Mesenchymal stem cell (in vitro differentiated cells and primary cell): ENCODE measurements at regions not wholly inside any gene's neighbourhood (a gene's known extent, or its start where the extent isn't known, plus 50 kb on each side); places are given as distances from the start of the nearest gene placed in this dataset.

ENCODE experiments used
- DNase-seq: peaks from one replicate; pipeline ENCODE4 v3.0.0-alpha.2; 2013
- H2AFZ ChIP-seq: one replicate; pipeline ENCODE4 v1.6.1; 2013; ENCODE audit warnings: low read depth, mild to moderate bottlenecking, control low read depth, inconsistent platforms, low read length, moderate library complexity
- H2AK5ac ChIP-seq: 2 replicates; pipeline ENCODE4 v1.6.1; 2013; ENCODE audit warnings: low read length, moderate library complexity, mild to moderate bottlenecking, inconsistent platforms; ENCODE audit not compliant: severe bottlenecking
- H2BK120ac ChIP-seq: one replicate; pipeline ENCODE4 v1.6.1; 2013; ENCODE audit warnings: low read depth, mild to moderate bottlenecking, inconsistent platforms, low read length, moderate library complexity
- H2BK12ac ChIP-seq, 2 experiments: one replicate each; pipeline ENCODE4 v1.6.1; 2013; ENCODE audit warnings: inconsistent platforms in 2 of 2, low read length in 2 of 2, mild to moderate bottlenecking in 2 of 2, moderate library complexity in 2 of 2, control low read depth in 1 of 2
- H2BK15ac ChIP-seq: one replicate; pipeline ENCODE4 v1.6.1; 2013; ENCODE audit warnings: mild to moderate bottlenecking, low read depth, inconsistent platforms; ENCODE audit not compliant: poor library complexity, severe bottlenecking
- H2BK5ac ChIP-seq: 2 replicates; pipeline ENCODE4 v1.6.1; 2013; ENCODE audit warnings: low read depth, mild to moderate bottlenecking, low read length, control low read depth, inconsistent platforms; ENCODE audit not compliant: poor library complexity, severe bottlenecking
- H3K14ac ChIP-seq, 2 experiments: one replicate each; pipeline ENCODE4 v1.6.1; 2013; ENCODE audit warnings: inconsistent platforms in 2 of 2, low read length in 2 of 2, control low read depth in 1 of 2, mild to moderate bottlenecking in 1 of 2, moderate library complexity in 1 of 2
- H3K18ac ChIP-seq, 2 experiments: one replicate each; pipeline ENCODE4 v1.6.1; 2013; ENCODE audit warnings: inconsistent platforms in 2 of 2, low read length in 2 of 2, control low read depth in 1 of 2, low read depth in 1 of 2, mild to moderate bottlenecking in 1 of 2
- H3K23ac ChIP-seq, 2 experiments: one replicate each; pipeline ENCODE4 v1.6.1; 2013; ENCODE audit warnings: inconsistent platforms in 2 of 2, low read length in 2 of 2, mild to moderate bottlenecking in 2 of 2, moderate library complexity in 2 of 2, control low read depth in 1 of 2
- H3K27ac ChIP-seq: 2 replicates; pipeline ENCODE4 v1.5.1; 2013; ENCODE audit warnings: mild to moderate bottlenecking, moderate library complexity, low read length, control low read depth, inconsistent platforms; ENCODE audit not compliant: poor library complexity, severe bottlenecking
- H3K27me3 ChIP-seq, 2 experiments: 2 replicates each; pipeline versions ENCODE4 v1.6.1 to v1.7.0; 2013; ENCODE audit warnings: low read length in 2 of 2, mild to moderate bottlenecking in 2 of 2, moderate library complexity in 2 of 2, control low read depth in 1 of 2, inconsistent platforms in 1 of 2; ENCODE audit not compliant: control insufficient read depth in 1 of 2, insufficient read depth in 1 of 2
- H3K36me3 ChIP-seq, 2 experiments: 2 replicates each; pipeline versions ENCODE4 v1.6.1 to v1.7.0; 2013; ENCODE audit warnings: low read length in 2 of 2, control low read depth in 1 of 2, inconsistent platforms in 1 of 2, low read depth in 1 of 2, mild to moderate bottlenecking in 1 of 2; ENCODE audit not compliant: insufficient read depth in 2 of 2, control insufficient read depth in 1 of 2
- H3K4ac ChIP-seq, 2 experiments: one replicate each; pipeline ENCODE4 v1.6.1; 2013; ENCODE audit warnings: inconsistent platforms in 2 of 2, low read length in 2 of 2, mild to moderate bottlenecking in 2 of 2, moderate library complexity in 2 of 2, control low read depth in 1 of 2, low read depth in 1 of 2
- H3K4me1 ChIP-seq: 2 replicates; pipeline ENCODE4 v1.6.1; 2013; ENCODE audit warnings: low read depth, low read length, control low read depth; ENCODE audit not compliant: control insufficient read depth, insufficient read depth
- H3K4me2 ChIP-seq: 2 replicates; pipeline ENCODE4 v1.6.1; 2013; ENCODE audit warnings: low read length, mild to moderate bottlenecking, inconsistent platforms; ENCODE audit not compliant: poor library complexity, severe bottlenecking
- H3K4me3 ChIP-seq, 2 experiments: 2 replicates each; pipeline versions ENCODE4 v1.5.1 to v1.7.0; 2013; ENCODE audit warnings: low read length in 2 of 2, mild to moderate bottlenecking in 2 of 2, control low read depth in 1 of 2, low read depth in 1 of 2; ENCODE audit not compliant: insufficient read depth in 1 of 2
- H3K79me1 ChIP-seq: replicated peaks from 2 replicates; pipeline ENCODE4 v1.6.1; 2013; ENCODE audit warnings: mild to moderate bottlenecking, control low read depth, low read length, inconsistent platforms; ENCODE audit not compliant: poor library complexity, severe bottlenecking
- H3K9ac ChIP-seq: 2 replicates; pipeline ENCODE4 v1.7.0; 2013; ENCODE audit warnings: mild to moderate bottlenecking, low read length, moderate library complexity
- H3K9me3 ChIP-seq: 2 replicates; pipeline ENCODE4 v1.7.0; 2013; ENCODE audit warnings: mild to moderate bottlenecking, low read length; ENCODE audit not compliant: control insufficient read depth
- H4K8ac ChIP-seq: one replicate; pipeline ENCODE4 v1.6.1; 2013; ENCODE audit warnings: inconsistent platforms, mild to moderate bottlenecking, low read length, moderate library complexity
- H4K91ac ChIP-seq: one replicate; pipeline ENCODE4 v1.6.1; 2013; ENCODE audit warnings: mild to moderate bottlenecking, low read length, inconsistent platforms
- WGBS: methylation state at CpG from one replicate; pipeline ENCODE4 v1.1.7; 2013; ENCODE audit warnings: mixed read lengths; 5-methylcytosine and 5-hydroxymethylcytosine counted together

- WGBS = 0% methylated on average over 1 of the region's 2 CpGs
- H3K14ac ChIP-seq = no peak overlapping the region
These were observed 379.8 kb downstream of the DCAF12L2 start for GRCh38 chrX:125786316-125786715.

GRCh38 chrX:125791787-125792186 is 374.3 kb downstream of the DCAF12L2 start:
- no peak overlapping the region for H2BK5ac ChIP-seq
- no peak overlapping the region for H2AK5ac ChIP-seq
- no peaks in the 10 kb centered on the region for H3K4me1 ChIP-seq
- H3K23ac ChIP-seq = no peak overlapping the region
- H4K91ac ChIP-seq = no peak overlapping the region
- H3K27ac ChIP-seq = no peak overlapping the region
- no peak overlapping the region for H2BK12ac ChIP-seq
- no peaks in the 10 kb centered on the region for H3K27me3 ChIP-seq
- H3K36me3 ChIP-seq = no peaks in the 10 kb centered on the region
- H3K9ac ChIP-seq = no peak overlapping the region
- no peak overlapping the region for H2BK15ac ChIP-seq
- H2BK120ac ChIP-seq = no peak overlapping the region
- no peak overlapping the region for H3K18ac ChIP-seq
- H2AFZ ChIP-seq = no peak overlapping the region
- WGBS = 69% methylated on average over 2 of the region's 4 CpGs
- H3K4me2 ChIP-seq = no peak overlapping the region
- no peaks in the 10 kb centered on the region for H3K79me1 ChIP-seq
- no peak overlapping the region for H3K4ac ChIP-seq
- no peak overlapping the region for H4K8ac ChIP-seq
- H3K14ac ChIP-seq = no peak overlapping the region
- DNase-seq = no peak
- H3K9me3 ChIP-seq = no peaks in the 10 kb centered on the region
- H3K4me3 ChIP-seq = no peak overlapping the region

More at GRCh38 chrX:125786316-125786715, 379.8 kb downstream of the DCAF12L2 start:
- no peak overlapping the region for H2BK5ac ChIP-seq
- H3K23ac ChIP-seq = no peak overlapping the region
- no peak overlapping the region for H3K4ac ChIP-seq
- H3K18ac ChIP-seq = no peak overlapping the region
- no peaks in the 10 kb centered on the region for H3K27me3 ChIP-seq
- H2BK15ac ChIP-seq = no peak overlapping the region
- no peaks in the 10 kb centered on the region for H3K36me3 ChIP-seq
- H4K8ac ChIP-seq = no peak overlapping the region
- no peak overlapping the region for H3K9ac ChIP-seq
- H4K91ac ChIP-seq = no peak overlapping the region
- H2AFZ ChIP-seq = no peak overlapping the region
- no peaks in the 10 kb centered on the region for H3K9me3 ChIP-seq
- H2AK5ac ChIP-seq = no peak overlapping the region
- no peak overlapping the region for H3K4me2 ChIP-seq
- H3K79me1 ChIP-seq = no peaks in the 10 kb centered on the region
- no peaks in the 10 kb centered on the region for H3K4me1 ChIP-seq
- no peak overlapping the region for H2BK12ac ChIP-seq
- no peak overlapping the region for H3K4me3 ChIP-seq
- no peak overlapping the region for H3K27ac ChIP-seq
- no peak overlapping the region for H2BK120ac ChIP-seq
- no peak for DNase-seq

- Histone ChIP-seq H3K9me3 (no peaks in the 10 kb centered on the region), H3K4me2 (no peak overlapping the region), H3K18ac (no peak overlapping the region), H2BK12ac (no peak overlapping the region), H3K9ac (no peak overlapping the region), H4K91ac (no peak overlapping the region), H3K27ac (no peak overlapping the region), H2BK120ac (no peak overlapping the region), H3K4ac (no peak overlapping the region), H3K79me1 (no peaks in the 10 kb centered on the region), H2BK5ac (no peak overlapping the region), H2AK5ac (no peak overlapping the region), H3K36me3 (no peaks in the 10 kb centered on the region), H3K14ac (no peak overlapping the region), H3K4me1 (no peaks in the 10 kb centered on the region), H2BK15ac (no peak overlapping the region), H4K8ac (no peak overlapping the region), H3K27me3 (no peaks in the 10 kb centered on the region), H3K23ac (no peak overlapping the region), H3K4me3 (no peak overlapping the region), H2AFZ (no peak overlapping the region)
- WGBS = 41% methylated on average over 3 of the region's 4 CpGs
- no peak for DNase-seq
These were observed 355.2 kb downstream of the DCAF12L2 start for GRCh38 chrX:125810856-125811255.

GRCh38 chrX:125826080-125826479 is 340.0 kb downstream of the DCAF12L2 start:
- H2AK5ac ChIP-seq = no peak overlapping the region
- H3K9ac ChIP-seq = no peak overlapping the region
- H2BK120ac ChIP-seq = no peak overlapping the region
- peaks cover 16% of the 10 kb centered on the region for H3K9me3 ChIP-seq
- H4K8ac ChIP-seq = no peak overlapping the region
- no peak overlapping the region for H2BK15ac ChIP-seq
- H2BK12ac ChIP-seq = no peak overlapping the region
- H3K4me3 ChIP-seq = no peak overlapping the region
- H3K4me2 ChIP-seq = no peak overlapping the region
- H3K27me3 ChIP-seq = no peaks in the 10 kb centered on the region
- no peaks in the 10 kb centered on the region for H3K36me3 ChIP-seq
- H4K91ac ChIP-seq = no peak overlapping the region
- DNase-seq = no peak
- H3K14ac ChIP-seq = no peak overlapping the region
- H2BK5ac ChIP-seq = no peak overlapping the region
- H3K4me1 ChIP-seq = no peaks in the 10 kb centered on the region
- H3K18ac ChIP-seq = no peak overlapping the region
- H3K27ac ChIP-seq = no peak overlapping the region
- H2AFZ ChIP-seq = no peak overlapping the region
- no peaks in the 10 kb centered on the region for H3K79me1 ChIP-seq
- no peak overlapping the region for H3K23ac ChIP-seq
- no peak overlapping the region for H3K4ac ChIP-seq
- 86% methylated on average over 2 of the region's 2 CpGs for WGBS
